ENCODE measurements at regions not wholly inside any gene's neighbourhood (a gene's known extent, or its start where the extent isn't known, plus 50 kb on each side); places are given as distances from the start of the nearest gene placed in this dataset.

DNA sequence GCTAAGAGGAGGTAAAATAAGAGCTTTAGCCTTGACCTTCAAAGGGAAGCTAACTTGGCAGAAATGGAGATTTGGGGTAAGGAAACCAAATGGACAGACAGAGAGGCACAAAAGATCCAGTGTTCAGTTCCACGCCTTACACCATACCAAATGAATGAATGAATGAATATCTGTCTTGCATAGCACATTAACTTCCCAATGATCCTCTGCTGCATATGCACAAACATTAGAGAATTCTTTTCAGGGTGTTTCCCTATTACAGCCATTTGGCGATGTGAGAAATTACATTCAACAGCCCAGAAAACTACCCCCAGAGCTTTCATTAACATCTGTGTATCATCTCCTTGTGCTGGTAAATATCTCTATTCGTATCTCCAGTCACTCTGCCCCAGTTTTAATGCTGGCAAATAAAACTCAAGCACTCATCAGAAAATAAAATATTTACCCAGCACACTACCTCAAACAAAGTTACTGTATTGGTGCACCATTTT, 1056.2 kb downstream of the SORCS3 start:
- TF ChIP-seq, protein P1, sequence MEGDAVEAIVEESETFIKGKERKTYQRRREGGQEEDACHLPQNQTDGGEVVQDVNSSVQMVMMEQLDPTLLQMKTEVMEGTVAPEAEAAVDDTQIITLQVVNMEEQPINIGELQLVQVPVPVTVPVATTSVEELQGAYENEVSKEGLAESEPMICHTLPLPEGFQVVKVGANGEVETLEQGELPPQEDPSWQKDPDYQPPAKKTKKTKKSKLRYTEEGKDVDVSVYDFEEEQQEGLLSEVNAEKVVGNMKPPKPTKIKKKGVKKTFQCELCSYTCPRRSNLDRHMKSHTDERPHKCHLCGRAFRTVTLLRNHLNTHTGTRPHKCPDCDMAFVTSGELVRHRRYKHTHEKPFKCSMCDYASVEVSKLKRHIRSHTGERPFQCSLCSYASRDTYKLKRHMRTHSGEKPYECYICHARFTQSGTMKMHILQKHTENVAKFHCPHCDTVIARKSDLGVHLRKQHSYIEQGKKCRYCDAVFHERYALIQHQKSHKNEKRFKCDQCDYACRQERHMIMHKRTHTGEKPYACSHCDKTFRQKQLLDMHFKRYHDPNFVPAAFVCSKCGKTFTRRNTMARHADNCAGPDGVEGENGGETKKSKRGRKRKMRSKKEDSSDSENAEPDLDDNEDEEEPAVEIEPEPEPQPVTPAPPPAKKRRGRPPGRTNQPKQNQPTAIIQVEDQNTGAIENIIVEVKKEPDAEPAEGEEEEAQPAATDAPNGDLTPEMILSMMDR (IDR thresholded peaks at IDR 0.05) = no peak
- no peak for TF ChIP-seq ZFX (IDR thresholded peaks at IDR 0.05; ENCODE audit: borderline replicate concordance)

Measured in 22Rv1 (cell line).